ENCODE measurements at regions not wholly inside any gene's neighbourhood (a gene's known extent, or its start where the extent isn't known, plus 50 kb on each side); places are given as distances from the start of the nearest gene placed in this dataset.
A peak's percentile ranks its signal among the peaks of the same experiment; 100 is the strongest.
"Not testable (repeated sequence)": the region's sequence is repeated elsewhere in the genome, so short reads cannot be mapped to it uniquely, and the experiment has no call there.

- ChIA-PET POLR2A (no interaction called here), CTCF (no interaction called here)
- DNase-seq (ENCODE audit: extremely low spot score): no peak
- TF ChIP-seq SUZ12 (IDR thresholded peaks at IDR 0.05) (no peak), FOXK2 (IDR thresholded peaks at IDR 0.05) (no peak), FOXA1 (IDR thresholded peaks at IDR 0.05) (no peak), ARNT (IDR thresholded peaks at IDR 0.05) (no peak), BHLHE40 (IDR thresholded peaks at IDR 0.05; ENCODE audit: borderline replicate concordance) (no peak)
Observed at GRCh38 chr6:102832021-102832420, 1438.5 kb downstream of the GRIK2 start.

GRCh38 chr6:102820098-102820497 lies 1426.6 kb downstream of the GRIK2 start:
- POLR2A ChIA-PET: no interaction called here
- DNase-seq (ENCODE audit: extremely low spot score): no peak
- no peak for TF ChIP-seq FOXM1 (IDR thresholded peaks at IDR 0.05; ENCODE audit: borderline replicate concordance)
- TF ChIP-seq ELF4 (IDR thresholded peaks at IDR 0.05): no peak
- TF ChIP-seq FOXK2 (IDR thresholded peaks at IDR 0.05): no peak
- no peak for TF ChIP-seq CTBP1 (IDR thresholded peaks at IDR 0.05; ENCODE audit: borderline replicate concordance)
- TF ChIP-seq PKNOX1 (IDR thresholded peaks at IDR 0.05): no peak
- CTCF ChIA-PET: no interaction called here

- no peak for DNase-seq (ENCODE audit: extremely low spot score)
- TF ChIP-seq ZNF384 (IDR thresholded peaks at IDR 0.05) (no peak), SP1 (IDR thresholded peaks at IDR 0.05) (no peak), NFRKB (IDR thresholded peaks at IDR 0.05) (no peak), ELF4 (IDR thresholded peaks at IDR 0.05) (no peak), BHLHE40 (IDR thresholded peaks at IDR 0.05; ENCODE audit: borderline replicate concordance) (no peak), FOXM1 (IDR thresholded peaks at IDR 0.05; ENCODE audit: borderline replicate concordance) (no peak), SUZ12 (IDR thresholded peaks at IDR 0.05) (no peak), CTBP1 (IDR thresholded peaks at IDR 0.05; ENCODE audit: borderline replicate concordance) (no peak), PKNOX1 (IDR thresholded peaks at IDR 0.05) (no peak), FOXK2 (IDR thresholded peaks at IDR 0.05) (no peak), LEF1 (IDR thresholded peaks at IDR 0.05; ENCODE audit: borderline replicate concordance) (no peak), HDGF (IDR thresholded peaks at IDR 0.05; ENCODE audit: borderline replicate concordance) (no peak)
- POLR2A ChIA-PET: no interaction called here
- CTCF ChIA-PET: no interaction called here
Observed at GRCh38 chr6:102815207-102815606, 1421.7 kb downstream of the GRIK2 start.

GRCh38 chr6:102813489-102814275 lies 1420.2 kb downstream of the GRIK2 start:
- TF ChIP-seq NFRKB (IDR thresholded peaks at IDR 0.05): no peak
- CTCF ChIA-PET: no interaction called here

GRCh38 chr6:102812242-102812641 lies 1418.7 kb downstream of the GRIK2 start:
- POLR2A ChIA-PET: no interaction called here
- DNase-seq (ENCODE audit: extremely low spot score): no peak
- TF ChIP-seq L3MBTL2 (conservative IDR thresholded peaks at IDR 0.05) (no peak), HDGF (IDR thresholded peaks at IDR 0.05; ENCODE audit: borderline replicate concordance) (no peak), FOXA1 (IDR thresholded peaks at IDR 0.05) (no peak), SUZ12 (IDR thresholded peaks at IDR 0.05) (no peak), LEF1 (IDR thresholded peaks at IDR 0.05; ENCODE audit: borderline replicate concordance) (no peak), ZNF384 (IDR thresholded peaks at IDR 0.05) (no peak)
- CTCF ChIA-PET: no interaction called here

More at GRCh38 chr6:102813489-102814275, 1420.2 kb downstream of the GRIK2 start:
- POLR2A ChIA-PET: no interaction called here
- DNase-seq (ENCODE audit: extremely low spot score): no peak

- POLR2A ChIA-PET; CTCF ChIA-PET; DNase-seq (ENCODE audit: extremely low spot score): not testable (repeated sequence)
Observed at GRCh38 chr6:102808944-102809505, 1415.5 kb downstream of the GRIK2 start.

- DNase-seq (ENCODE audit: extremely low spot score): no peak
- ChIA-PET POLR2A (no interaction called here), CTCF (interaction anchor here (0.6 kb wide), 1 partner anchor 595 kb away, joined by 3 read pairs; no protein-coding TSS in a partner anchor)
- TF ChIP-seq ARNT (IDR thresholded peaks at IDR 0.05) (no peak), CTBP1 (IDR thresholded peaks at IDR 0.05; ENCODE audit: borderline replicate concordance) (no peak), BHLHE40 (IDR thresholded peaks at IDR 0.05; ENCODE audit: borderline replicate concordance) (no peak), ZNF384 (IDR thresholded peaks at IDR 0.05) (no peak), L3MBTL2 (conservative IDR thresholded peaks at IDR 0.05) (no peak), FOXK2 (IDR thresholded peaks at IDR 0.05) (no peak), TARDBP (IDR thresholded peaks at IDR 0.05) (no peak), LEF1 (IDR thresholded peaks at IDR 0.05; ENCODE audit: borderline replicate concordance) (no peak), SP1 (IDR thresholded peaks at IDR 0.05) (no peak), SUZ12 (IDR thresholded peaks at IDR 0.05) (no peak), NFRKB (IDR thresholded peaks at IDR 0.05) (no peak), FOXA1 (IDR thresholded peaks at IDR 0.05) (no peak), ELF4 (IDR thresholded peaks at IDR 0.05) (no peak)
Observed at GRCh38 chr6:102799051-102799450, 1405.5 kb downstream of the GRIK2 start.

- no peak for TF ChIP-seq ARNT (IDR thresholded peaks at IDR 0.05)
- no peak for TF ChIP-seq BHLHE40 (IDR thresholded peaks at IDR 0.05; ENCODE audit: borderline replicate concordance)
- TF ChIP-seq ELF4 (IDR thresholded peaks at IDR 0.05): no peak
- no peak for TF ChIP-seq FOXK2 (IDR thresholded peaks at IDR 0.05)
- TF ChIP-seq SP1 (IDR thresholded peaks at IDR 0.05): no peak
- TF ChIP-seq HDGF (IDR thresholded peaks at IDR 0.05; ENCODE audit: borderline replicate concordance): no peak
- TF ChIP-seq PKNOX1 (IDR thresholded peaks at IDR 0.05): no peak
- no peak for TF ChIP-seq SUZ12 (IDR thresholded peaks at IDR 0.05)
- no peak for TF ChIP-seq CTBP1 (IDR thresholded peaks at IDR 0.05; ENCODE audit: borderline replicate concordance)
- CTCF ChIA-PET: interaction anchor here (0.6 kb wide), 1 partner anchor 595 kb away, joined by 3 read pairs; no protein-coding TSS in a partner anchor
- DNase-seq (ENCODE audit: extremely low spot score): peak; percentile 8
- POLR2A ChIA-PET: no interaction called here
Observed at GRCh38 chr6:102798636-102799035, 1405.1 kb downstream of the GRIK2 start.
